ENCODE measurements at regions not wholly inside any gene's neighbourhood (a gene's known extent, or its start where the extent isn't known, plus 50 kb on each side); places are given as distances from the start of the nearest gene placed in this dataset.
"Not testable (repeated sequence)": the region's sequence is repeated elsewhere in the genome, so short reads cannot be mapped to it uniquely, and the experiment has no call there.

GRCh38 chr13:79997244-79997643, 343.7 kb downstream of the SPRY2 start:
- no peak for DNase-seq (ENCODE audit: low spot score)
- Mint-ChIP-seq H3K36me3 (no peaks in the 10 kb centered on the region), H3K4me1 (ENCODE audit: low read depth in 2 of 2) (peaks cover 0 to 19% of the 10 kb centered on the region in 2 donors), H3K4me3 (no peak overlapping the region), H3K27ac (no peak overlapping the region), H3K27me3 (no peaks in the 10 kb centered on the region), H3K9me3 (peaks cover 3% of the 10 kb centered on the region)
- ATAC-seq, result no peak

- Mint-ChIP-seq H3K9me3 (peaks cover 3% of the 10 kb centered on the region), H3K27me3 (peaks cover 0 to under 1% of the 10 kb centered on the region in 2 donors), H3K4me1 (ENCODE audit: low read depth in 2 of 2) (peaks cover 0 to 19% of the 10 kb centered on the region in 2 donors), H3K4me3 (no peak overlapping the region), H3K27ac (no peak overlapping the region), H3K36me3 (no peaks in the 10 kb centered on the region)
- ATAC-seq (peak; percentile 51 to 68), DNase-seq (ENCODE audit: low spot score) (no peak)
Observed at GRCh38 chr13:79995334-79995733, 345.6 kb downstream of the SPRY2 start.

- Mint-ChIP-seq H3K27ac (no peak overlapping the region), H3K4me3 (no peak overlapping the region)
- ATAC-seq, result no peak
Observed at GRCh38 chr13:79992111-79992510, 348.8 kb downstream of the SPRY2 start.

GRCh38 chr13:79990048-79990447, 350.9 kb downstream of the SPRY2 start:
- H3K27ac Mint-ChIP-seq, result no peak overlapping the region
- no peak for ATAC-seq

More at GRCh38 chr13:79992111-79992510, 348.8 kb downstream of the SPRY2 start:
- Mint-ChIP-seq H3K36me3 (no peaks in the 10 kb centered on the region), H3K9me3 (peaks cover 6% of the 10 kb centered on the region), H3K4me1 (ENCODE audit: low read depth in 2 of 2) (peaks cover 0 to 17% of the 10 kb centered on the region in 2 donors), H3K27me3 (peaks cover 0 to 11% of the 10 kb centered on the region in 2 donors)
- no peak for DNase-seq (ENCODE audit: low spot score)

GRCh38 chr13:79989217-79989661, 351.7 kb downstream of the SPRY2 start:
- no peaks in the 10 kb centered on the region for H3K36me3 Mint-ChIP-seq
- DNase-seq (ENCODE audit: low spot score), result no peak
- H3K4me3 Mint-ChIP-seq, result no peak overlapping the region
- no peaks in the 10 kb centered on the region for H3K4me1 Mint-ChIP-seq (ENCODE audit: low read depth in 2 of 2)
- ATAC-seq, result no peak
- peaks cover 4% of the 10 kb centered on the region for H3K9me3 Mint-ChIP-seq
- H3K27ac Mint-ChIP-seq, result no peak overlapping the region
- peaks cover 0 to 11% of the 10 kb centered on the region in 2 donors for H3K27me3 Mint-ChIP-seq

More at GRCh38 chr13:79990048-79990447, 350.9 kb downstream of the SPRY2 start:
- no peak overlapping the region for H3K4me3 Mint-ChIP-seq
- peaks cover 0 to 11% of the 10 kb centered on the region in 2 donors for H3K27me3 Mint-ChIP-seq
- no peaks in the 10 kb centered on the region for H3K36me3 Mint-ChIP-seq
- no peak for DNase-seq (ENCODE audit: low spot score)
- peaks cover 6% of the 10 kb centered on the region for H3K9me3 Mint-ChIP-seq
- peaks cover 0 to 3% of the 10 kb centered on the region in 2 donors for H3K4me1 Mint-ChIP-seq (ENCODE audit: low read depth in 2 of 2)

GRCh38 chr13:79988573-79988972, 352.4 kb downstream of the SPRY2 start:
- no peak overlapping the region for H3K27ac Mint-ChIP-seq
- ATAC-seq (no peak), DNase-seq (ENCODE audit: low spot score) (no peak)
- H3K4me3 Mint-ChIP-seq, result no peak overlapping the region
- H3K4me1 Mint-ChIP-seq (ENCODE audit: low read depth in 2 of 2), result no peaks in the 10 kb centered on the region
- peaks cover 0 to 11% of the 10 kb centered on the region in 2 donors for H3K27me3 Mint-ChIP-seq
- H3K36me3 Mint-ChIP-seq, result no peaks in the 10 kb centered on the region
- H3K9me3 Mint-ChIP-seq, result peaks cover 4% of the 10 kb centered on the region

- ATAC-seq (no peak), DNase-seq (ENCODE audit: low spot score) (no peak)
- no peak overlapping the region for H3K4me3 Mint-ChIP-seq
- no peaks in the 10 kb centered on the region for H3K36me3 Mint-ChIP-seq
- peaks cover 4% of the 10 kb centered on the region for H3K9me3 Mint-ChIP-seq
- no peak overlapping the region for H3K27ac Mint-ChIP-seq
- no peaks in the 10 kb centered on the region for H3K4me1 Mint-ChIP-seq (ENCODE audit: low read depth in 2 of 2)
- peaks cover 0 to 11% of the 10 kb centered on the region in 2 donors for H3K27me3 Mint-ChIP-seq
Observed at GRCh38 chr13:79987761-79988160, 353.2 kb downstream of the SPRY2 start.

GRCh38 chr13:79987323-79987722, 353.6 kb downstream of the SPRY2 start:
- H3K9me3 Mint-ChIP-seq, result peaks cover 4% of the 10 kb centered on the region
- peaks cover 0 to 11% of the 10 kb centered on the region in 2 donors for H3K27me3 Mint-ChIP-seq
- no peaks in the 10 kb centered on the region for H3K4me1 Mint-ChIP-seq (ENCODE audit: low read depth in 2 of 2)
- H3K27ac Mint-ChIP-seq, result no peak overlapping the region
- H3K4me3 Mint-ChIP-seq, result no peak overlapping the region
- ATAC-seq (no peak), DNase-seq (ENCODE audit: low spot score) (no peak)
- H3K36me3 Mint-ChIP-seq, result no peaks in the 10 kb centered on the region

GRCh38 chr13:79986890-79987289, 354.0 kb downstream of the SPRY2 start:
- DNase-seq (ENCODE audit: low spot score) (no peak), ATAC-seq (no peak)
- Mint-ChIP-seq H3K27me3 (peaks cover 0 to 11% of the 10 kb centered on the region in 2 donors), H3K36me3 (no peaks in the 10 kb centered on the region), H3K9me3 (peaks cover 4% of the 10 kb centered on the region), H3K4me1 (ENCODE audit: low read depth in 2 of 2) (no peaks in the 10 kb centered on the region), H3K27ac (no peak overlapping the region), H3K4me3 (no peak overlapping the region)

GRCh38 chr13:79974935-79975650, 365.8 kb downstream of the SPRY2 start:
- H3K27me3 Mint-ChIP-seq; H3K36me3 Mint-ChIP-seq; H3K4me1 Mint-ChIP-seq (ENCODE audit: low read depth in 2 of 2); H3K9me3 Mint-ChIP-seq; DNase-seq (ENCODE audit: low spot score); H3K4me3 Mint-ChIP-seq; H3K27ac Mint-ChIP-seq; ATAC-seq: not testable (repeated sequence)

- DNase-seq (ENCODE audit: low spot score) (no peak), ATAC-seq (no peak)
- peaks cover 8% of the 10 kb centered on the region for H3K36me3 Mint-ChIP-seq
- H3K4me1 Mint-ChIP-seq (ENCODE audit: low read depth in 2 of 2), result no peaks in the 10 kb centered on the region
- no peak overlapping the region for H3K4me3 Mint-ChIP-seq
- peaks cover 0 to 5% of the 10 kb centered on the region in 2 donors for H3K27me3 Mint-ChIP-seq
- H3K9me3 Mint-ChIP-seq, result peaks cover 5% of the 10 kb centered on the region
- no peak overlapping the region for H3K27ac Mint-ChIP-seq
Observed at GRCh38 chr13:79973533-79973963, 367.4 kb downstream of the SPRY2 start.

- H3K27me3 Mint-ChIP-seq, result no peaks in the 10 kb centered on the region
- DNase-seq (ENCODE audit: low spot score) (no peak), ATAC-seq (no peak)
- H3K36me3 Mint-ChIP-seq, result no peaks in the 10 kb centered on the region
- H3K4me3 Mint-ChIP-seq, result no peak overlapping the region
- no peaks in the 10 kb centered on the region for H3K9me3 Mint-ChIP-seq
- no peaks in the 10 kb centered on the region for H3K4me1 Mint-ChIP-seq (ENCODE audit: low read depth in 2 of 2)
- H3K27ac Mint-ChIP-seq, result no peak overlapping the region
Observed at GRCh38 chr13:79972066-79972569, 368.8 kb downstream of the SPRY2 start.

GRCh38 chr13:79966493-79966895, 374.4 kb downstream of the SPRY2 start:
- no peaks in the 10 kb centered on the region for H3K36me3 Mint-ChIP-seq
- H3K4me1 Mint-ChIP-seq (ENCODE audit: low read depth in 2 of 2), result no peaks in the 10 kb centered on the region
- H3K4me3 Mint-ChIP-seq, result no peak overlapping the region
- no peaks in the 10 kb centered on the region for H3K9me3 Mint-ChIP-seq
- DNase-seq (ENCODE audit: low spot score) (no peak), ATAC-seq (no peak)
- H3K27me3 Mint-ChIP-seq, result peaks cover 0 to 1% of the 10 kb centered on the region in 2 donors
- no peak overlapping the region for H3K27ac Mint-ChIP-seq

- Mint-ChIP-seq H3K4me1 (ENCODE audit: low read depth in 2 of 2) (no peaks in the 10 kb centered on the region), H3K36me3 (no peaks in the 10 kb centered on the region), H3K4me3 (no peak overlapping the region), H3K27ac (no peak overlapping the region), H3K9me3 (no peaks in the 10 kb centered on the region), H3K27me3 (peaks cover 0 to 6% of the 10 kb centered on the region in 2 donors)
- ATAC-seq, result no peak
- no peak for DNase-seq (ENCODE audit: low spot score)
Observed at GRCh38 chr13:79966059-79966458, 374.9 kb downstream of the SPRY2 start.

All from natural killer cell treated with Interleukin-12 subunit alpha and Interleukin-12 subunit beta and Interleukin-15 and Interleukin-18, amount 100 ng/mL, for 72 hours (primary cell).